ENCODE measurements at regions not wholly inside any gene's neighbourhood (a gene's known extent, or its start where the extent isn't known, plus 50 kb on each side); places are given as distances from the start of the nearest gene placed in this dataset.
"Not testable (repeated sequence)": the region's sequence is repeated elsewhere in the genome, so short reads cannot be mapped to it uniquely, and the experiment has no call there.

DNA sequence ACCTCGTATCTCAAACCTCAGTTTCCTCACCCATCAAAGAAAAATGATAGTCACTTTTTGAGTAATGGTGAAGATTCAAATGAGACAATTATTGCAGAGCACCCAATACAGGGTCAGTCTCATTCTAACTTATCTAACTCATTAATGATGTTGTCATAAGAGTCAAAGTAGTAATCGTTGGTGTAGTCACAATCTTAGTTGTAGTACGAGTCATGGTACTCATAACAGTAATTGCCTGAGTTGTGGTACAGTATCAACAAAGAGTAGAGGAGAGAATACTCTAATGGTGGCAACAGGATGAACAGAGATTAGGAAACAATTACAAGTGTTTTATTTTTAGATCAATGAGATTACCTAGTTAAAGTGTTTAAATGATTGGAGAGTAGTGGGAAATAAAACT is 93.6 kb upstream of the TMTC2 start:
- ChIA-PET POLR2A (no interaction called here), CTCF (no interaction called here)
- TF ChIP-seq, protein P1, sequence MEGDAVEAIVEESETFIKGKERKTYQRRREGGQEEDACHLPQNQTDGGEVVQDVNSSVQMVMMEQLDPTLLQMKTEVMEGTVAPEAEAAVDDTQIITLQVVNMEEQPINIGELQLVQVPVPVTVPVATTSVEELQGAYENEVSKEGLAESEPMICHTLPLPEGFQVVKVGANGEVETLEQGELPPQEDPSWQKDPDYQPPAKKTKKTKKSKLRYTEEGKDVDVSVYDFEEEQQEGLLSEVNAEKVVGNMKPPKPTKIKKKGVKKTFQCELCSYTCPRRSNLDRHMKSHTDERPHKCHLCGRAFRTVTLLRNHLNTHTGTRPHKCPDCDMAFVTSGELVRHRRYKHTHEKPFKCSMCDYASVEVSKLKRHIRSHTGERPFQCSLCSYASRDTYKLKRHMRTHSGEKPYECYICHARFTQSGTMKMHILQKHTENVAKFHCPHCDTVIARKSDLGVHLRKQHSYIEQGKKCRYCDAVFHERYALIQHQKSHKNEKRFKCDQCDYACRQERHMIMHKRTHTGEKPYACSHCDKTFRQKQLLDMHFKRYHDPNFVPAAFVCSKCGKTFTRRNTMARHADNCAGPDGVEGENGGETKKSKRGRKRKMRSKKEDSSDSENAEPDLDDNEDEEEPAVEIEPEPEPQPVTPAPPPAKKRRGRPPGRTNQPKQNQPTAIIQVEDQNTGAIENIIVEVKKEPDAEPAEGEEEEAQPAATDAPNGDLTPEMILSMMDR (IDR thresholded peaks at IDR 0.05; ENCODE audit: control extremely low read depth, extremely low read depth, low read depth, missing control alignments) = no peak
- DNase-seq (ENCODE audit: extremely low spot score) = no peak

DNA sequence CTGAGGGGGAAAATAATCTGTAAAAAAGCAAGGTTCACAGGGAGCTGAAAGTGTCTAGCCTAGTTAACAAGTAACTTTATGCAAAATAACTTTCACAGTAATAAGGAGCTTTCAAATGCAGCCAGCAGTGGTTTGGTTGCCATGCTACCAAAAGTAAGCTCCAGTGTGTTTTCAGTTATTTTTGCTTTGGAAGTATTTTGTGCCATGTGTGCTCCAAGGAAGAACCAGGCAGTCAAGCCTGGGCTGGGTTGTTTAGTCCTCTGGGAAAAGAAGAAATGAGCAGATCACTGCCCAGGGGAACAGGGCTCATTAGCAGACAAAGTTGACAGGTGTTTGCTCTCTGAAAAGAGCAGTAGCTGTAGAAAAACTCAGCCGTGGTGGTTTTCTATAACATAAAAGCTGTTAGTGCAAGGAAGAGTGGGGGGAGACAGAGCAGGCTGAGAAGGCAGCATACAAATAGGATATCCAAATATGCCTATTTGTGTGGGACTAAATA is 92.8 kb upstream of the TMTC2 start:
- TF ChIP-seq, protein P1 (IDR thresholded peaks at IDR 0.05; ENCODE audit: control extremely low read depth, extremely low read depth, low read depth, missing control alignments) = no peak
- CTCF ChIA-PET = interaction anchor here (0.9 kb wide), 1 partner anchor 33 kb away, joined by 3 read pairs; no protein-coding TSS in a partner anchor
- DNase-seq (ENCODE audit: extremely low spot score) = peak; percentile 35
- POLR2A ChIA-PET = no interaction called here

DNA sequence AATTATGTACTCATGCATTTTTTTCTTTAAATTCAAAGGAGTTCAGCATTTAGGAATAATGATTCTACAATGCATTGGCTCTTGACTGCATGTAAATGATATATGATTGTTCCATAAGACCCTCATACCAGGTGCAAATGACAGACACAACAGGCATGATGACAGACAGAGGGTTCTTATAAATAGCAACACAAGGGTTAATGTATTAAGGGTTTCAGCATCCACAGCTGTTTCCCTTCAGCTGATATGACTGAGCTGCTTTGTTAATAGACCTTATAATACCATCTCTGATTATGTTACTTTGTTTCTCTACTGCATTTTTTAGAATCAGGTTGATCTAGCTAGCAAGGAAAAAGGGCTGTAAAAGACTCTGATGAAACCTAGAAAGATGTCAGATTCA is 90.8 kb upstream of the TMTC2 start:
- DNase-seq (ENCODE audit: extremely low spot score) = no peak
- CTCF ChIA-PET = interaction anchor here (1.1 to 2.2 kb wide), 3 partner anchors 31 to 89 kb away, joined by 3 to 7 read pairs (median 4); no protein-coding TSS in a partner anchor
- POLR2A ChIA-PET = no interaction called here
- TF ChIP-seq, protein P1 (IDR thresholded peaks at IDR 0.05; ENCODE audit: control extremely low read depth, extremely low read depth, low read depth, missing control alignments) = no peak

DNA sequence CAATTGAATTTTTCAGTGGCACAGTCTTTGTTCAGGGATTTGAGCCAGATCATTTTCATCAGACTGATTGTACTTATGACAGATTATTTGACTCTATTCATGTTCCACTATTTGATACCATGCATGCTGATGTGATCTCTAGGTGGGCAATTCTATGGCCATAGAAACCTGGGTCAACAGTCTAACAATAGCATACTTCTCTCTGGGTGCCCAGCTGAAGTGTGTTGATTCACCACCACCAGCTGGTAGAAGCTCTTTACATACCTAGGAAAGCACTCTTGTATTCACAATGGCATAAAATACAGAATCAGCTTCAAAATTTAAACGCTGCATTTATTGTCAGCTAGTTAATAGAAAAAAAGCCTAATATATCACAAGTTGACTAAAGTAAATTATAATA is 90.2 kb upstream of the TMTC2 start:
- ChIA-PET POLR2A (no interaction called here), CTCF (interaction anchor here (1.1 to 2.2 kb wide), 3 partner anchors 30 to 89 kb away, joined by 3 to 7 read pairs (median 4); no protein-coding TSS in a partner anchor)
- TF ChIP-seq, protein P1 (IDR thresholded peaks at IDR 0.05; ENCODE audit: control extremely low read depth, extremely low read depth, low read depth, missing control alignments) = no peak
- DNase-seq (ENCODE audit: extremely low spot score) = no peak

DNA sequence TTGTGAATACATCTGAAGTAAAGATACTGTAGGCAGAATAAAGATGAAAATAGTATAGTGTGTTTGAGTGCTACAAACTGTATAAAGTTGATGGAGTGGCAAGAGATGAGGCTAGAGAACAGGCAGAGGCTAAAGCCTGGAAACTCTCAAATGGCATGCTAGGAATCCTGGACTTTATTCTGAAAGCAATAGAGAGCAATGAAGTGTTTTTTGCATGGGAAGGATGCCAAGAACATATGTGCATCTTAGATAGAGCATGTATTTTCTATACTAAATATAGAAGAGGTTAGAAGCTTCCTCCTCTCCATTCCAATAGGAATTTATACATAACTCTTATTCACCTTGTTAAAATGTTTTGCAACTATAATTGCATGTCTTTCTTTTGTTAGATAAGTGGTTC is 86.3 kb upstream of the TMTC2 start:
- ChIA-PET POLR2A (no interaction called here), CTCF (interaction anchor here (1.0 kb wide), 1 partner anchor 10 kb away, joined by 5 read pairs; no protein-coding TSS in a partner anchor)
- DNase-seq (ENCODE audit: extremely low spot score) = no peak
- TF ChIP-seq, protein P1 (IDR thresholded peaks at IDR 0.05; ENCODE audit: control extremely low read depth, extremely low read depth, low read depth, missing control alignments) = no peak

DNA sequence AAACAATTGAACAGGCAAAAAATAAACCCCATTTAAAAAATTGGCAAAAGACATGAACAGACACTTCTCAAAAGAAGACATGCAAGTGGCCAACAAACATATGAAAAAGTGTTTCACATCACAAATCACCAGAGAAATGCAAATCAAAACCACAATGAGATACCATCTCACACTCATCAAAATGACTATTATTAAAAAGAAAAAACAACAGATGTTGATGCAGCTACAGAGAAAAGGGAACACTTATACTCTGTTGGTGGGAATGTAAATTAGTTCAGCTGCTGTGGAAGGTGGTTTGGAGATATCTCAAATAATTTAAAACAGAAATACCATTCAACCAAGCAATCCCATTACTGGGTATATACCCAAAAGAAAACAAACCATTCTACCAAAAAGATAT is 83.1 kb upstream of the TMTC2 start:
- POLR2A ChIA-PET; DNase-seq (ENCODE audit: extremely low spot score); CTCF ChIA-PET: not testable (repeated sequence)

DNA sequence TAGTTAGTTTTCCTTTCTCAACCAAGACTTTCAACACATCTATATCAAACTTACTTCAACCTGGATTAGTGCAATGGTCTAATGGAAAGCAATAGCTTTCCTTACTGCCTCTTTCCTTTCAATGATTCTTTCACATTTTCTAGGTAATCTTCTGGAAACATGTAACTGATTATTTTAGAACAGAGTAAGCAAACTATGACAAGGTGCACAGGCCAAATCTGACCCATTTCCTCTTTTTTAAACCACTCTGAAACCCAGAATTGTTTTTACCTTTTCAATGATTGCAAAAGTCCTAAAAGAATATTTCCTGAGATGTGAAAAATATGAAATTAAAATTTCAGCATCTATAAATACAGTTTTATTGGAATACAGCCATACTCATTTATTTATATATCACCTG is 81.6 kb upstream of the TMTC2 start:
- TF ChIP-seq, protein P1 (IDR thresholded peaks at IDR 0.05; ENCODE audit: control extremely low read depth, extremely low read depth, low read depth, missing control alignments) = no peak
- no peak for DNase-seq (ENCODE audit: extremely low spot score)
- CTCF ChIA-PET = interaction anchor here (1.2 kb wide), 1 partner anchor 81 kb away, joined by 3 read pairs; no protein-coding TSS in a partner anchor
- POLR2A ChIA-PET = no interaction called here

All from GM10248 (cell line).